NCI-H526 treated with DMSO at 0.1 percent for 48 hours (cell line): ENCODE measurements at regions not wholly inside any gene's neighbourhood (a gene's known extent, or its start where the extent isn't known, plus 50 kb on each side); places are given as distances from the start of the nearest gene placed in this dataset.
"Not testable (repeated sequence)": the region's sequence is repeated elsewhere in the genome, so short reads cannot be mapped to it uniquely, and the experiment has no call there.

Experiments
- DNase-seq: peaks from one replicate; lab custom pipeline; 2025; lab: John Stamatoyannopoulos, UW

GRCh38 chr3:48101301-48101650, 85.1 kb upstream of the MAP4 start:
- DNase-seq: not testable (repeated sequence)

- DNase-seq: no peak
Observed at GRCh38 chr3:48092270-48092669, 76.1 kb upstream of the MAP4 start.

GRCh38 chr3:48090166-48090939, 74.1 kb upstream of the MAP4 start:
- no peak for DNase-seq

GRCh38 chr3:48088749-48089466, 72.7 kb upstream of the MAP4 start:
- peak; percentile 92 for DNase-seq

GRCh38 chr3:48088056-48088748, 72.0 kb upstream of the MAP4 start:
- DNase-seq: no peak

- DNase-seq: no peak
Observed at GRCh38 chr3:48086705-48087104, 70.5 kb upstream of the MAP4 start.

- DNase-seq: no peak
Observed at GRCh38 chr3:48084929-48085328, 68.7 kb upstream of the MAP4 start.

- DNase-seq: no peak
Observed at GRCh38 chr3:48084170-48084569, 68.0 kb upstream of the MAP4 start.

GRCh38 chr3:48082580-48083184, 66.5 kb upstream of the MAP4 start:
- no peak for DNase-seq

- no peak for DNase-seq
Observed at GRCh38 chr3:48077815-48078214, 61.6 kb upstream of the MAP4 start.

GRCh38 chr3:48070030-48070429, 53.8 kb upstream of the MAP4 start:
- DNase-seq: no peak

GRCh38 chr3:48069339-48069738, 53.1 kb upstream of the MAP4 start:
- no peak for DNase-seq

GRCh38 chr3:48068886-48069285, 52.7 kb upstream of the MAP4 start:
- DNase-seq: no peak

GRCh38 chr3:48068320-48068719, 52.1 kb upstream of the MAP4 start:
- DNase-seq: not testable (repeated sequence)

- no peak for DNase-seq
Observed at GRCh38 chr3:48067271-48067670, 51.1 kb upstream of the MAP4 start.
